Stimulated activated naive CD8-positive, alpha-beta T cell treated with anti-CD3 and anti-CD28 coated beads, Interleukin-15, Interleukin-2, amounts not matched to agents 100 ng/mL and 50 ng/mL, for 24 hours (primary cell): ENCODE measurements at regions not wholly inside any gene's neighbourhood (a gene's known extent, or its start where the extent isn't known, plus 50 kb on each side); places are given as distances from the start of the nearest gene placed in this dataset.

Experiments
- H3K27ac Mint-ChIP-seq: one replicate; pipeline ENCODE4 v1.8.0; 2021; ENCODE audit warnings: mild to moderate bottlenecking, mixed read lengths
- H3K27me3 Mint-ChIP-seq: one replicate; pipeline ENCODE4 v1.8.0; 2021; ENCODE audit warnings: mixed read lengths
- H3K36me3 Mint-ChIP-seq: one replicate; pipeline ENCODE4 v1.8.0; 2021; ENCODE audit warnings: low read depth, mixed read lengths
- H3K4me1 Mint-ChIP-seq: one replicate; pipeline ENCODE4 v1.8.0; 2021; ENCODE audit warnings: low read depth, mixed read lengths
- H3K4me3 Mint-ChIP-seq: one replicate; pipeline ENCODE4 v1.8.0; 2021; ENCODE audit warnings: mild to moderate bottlenecking, mixed read lengths
- H3K9me3 Mint-ChIP-seq: one replicate; pipeline ENCODE4 v1.8.0; 2021; ENCODE audit warnings: mixed read lengths

- H3K27me3 Mint-ChIP-seq = no peaks in the 10 kb centered on the region
- no peaks in the 10 kb centered on the region for H3K9me3 Mint-ChIP-seq
- H3K4me3 Mint-ChIP-seq = no peak overlapping the region
- no peaks in the 10 kb centered on the region for H3K4me1 Mint-ChIP-seq
- H3K27ac Mint-ChIP-seq = no peak overlapping the region
- H3K36me3 Mint-ChIP-seq = no peaks in the 10 kb centered on the region
Measured at GRCh38 chr4:129623233-129623875, 527.4 kb downstream of the C4orf33 start.

GRCh38 chr4:129641179-129641578, 545.2 kb downstream of the C4orf33 start:
- H3K9me3 Mint-ChIP-seq = no peaks in the 10 kb centered on the region
- H3K27me3 Mint-ChIP-seq = no peaks in the 10 kb centered on the region
- H3K4me3 Mint-ChIP-seq = no peak overlapping the region
- H3K27ac Mint-ChIP-seq = no peak overlapping the region
- H3K4me1 Mint-ChIP-seq = no peaks in the 10 kb centered on the region
- no peaks in the 10 kb centered on the region for H3K36me3 Mint-ChIP-seq

GRCh38 chr4:129645461-129645860, 549.5 kb downstream of the C4orf33 start:
- no peak overlapping the region for H3K27ac Mint-ChIP-seq
- no peaks in the 10 kb centered on the region for H3K27me3 Mint-ChIP-seq
- no peaks in the 10 kb centered on the region for H3K36me3 Mint-ChIP-seq
- H3K4me3 Mint-ChIP-seq = no peak overlapping the region
- H3K9me3 Mint-ChIP-seq = no peaks in the 10 kb centered on the region
- no peaks in the 10 kb centered on the region for H3K4me1 Mint-ChIP-seq

- H3K4me3 Mint-ChIP-seq = no peak overlapping the region
- no peaks in the 10 kb centered on the region for H3K27me3 Mint-ChIP-seq
- no peaks in the 10 kb centered on the region for H3K9me3 Mint-ChIP-seq
- no peak overlapping the region for H3K27ac Mint-ChIP-seq
- no peaks in the 10 kb centered on the region for H3K36me3 Mint-ChIP-seq
- H3K4me1 Mint-ChIP-seq = no peaks in the 10 kb centered on the region
Measured at GRCh38 chr4:129668092-129668491, 572.1 kb downstream of the C4orf33 start.

DNA sequence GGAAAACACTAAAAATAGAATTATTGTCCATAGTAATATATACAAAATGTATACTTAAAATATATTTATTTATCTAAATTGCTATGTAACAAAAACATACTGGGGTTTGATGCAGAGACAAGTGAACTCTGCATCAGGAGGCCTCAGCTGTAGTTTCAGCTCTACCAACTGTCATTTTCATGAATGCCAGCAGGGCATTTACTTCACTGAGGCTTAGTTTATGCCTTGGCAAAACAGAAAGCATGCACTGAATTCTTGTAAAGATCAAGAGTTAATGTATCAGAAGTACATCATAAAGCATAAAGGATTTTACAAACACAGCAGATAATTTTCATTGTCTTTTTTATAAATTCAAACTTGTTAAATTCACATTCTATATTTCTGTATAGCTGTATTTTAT, 577.0 kb downstream of the C4orf33 start:
- Mint-ChIP-seq H3K9me3 (no peaks in the 10 kb centered on the region), H3K4me3 (no peak overlapping the region), H3K36me3 (no peaks in the 10 kb centered on the region), H3K4me1 (no peaks in the 10 kb centered on the region), H3K27ac (no peak overlapping the region), H3K27me3 (no peaks in the 10 kb centered on the region)

- Mint-ChIP-seq H3K27me3 (no peaks in the 10 kb centered on the region), H3K9me3 (no peaks in the 10 kb centered on the region), H3K27ac (no peak overlapping the region), H3K4me1 (no peaks in the 10 kb centered on the region), H3K4me3 (no peak overlapping the region), H3K36me3 (no peaks in the 10 kb centered on the region)
Measured at GRCh38 chr4:129675036-129675435, 579.1 kb downstream of the C4orf33 start.

DNA sequence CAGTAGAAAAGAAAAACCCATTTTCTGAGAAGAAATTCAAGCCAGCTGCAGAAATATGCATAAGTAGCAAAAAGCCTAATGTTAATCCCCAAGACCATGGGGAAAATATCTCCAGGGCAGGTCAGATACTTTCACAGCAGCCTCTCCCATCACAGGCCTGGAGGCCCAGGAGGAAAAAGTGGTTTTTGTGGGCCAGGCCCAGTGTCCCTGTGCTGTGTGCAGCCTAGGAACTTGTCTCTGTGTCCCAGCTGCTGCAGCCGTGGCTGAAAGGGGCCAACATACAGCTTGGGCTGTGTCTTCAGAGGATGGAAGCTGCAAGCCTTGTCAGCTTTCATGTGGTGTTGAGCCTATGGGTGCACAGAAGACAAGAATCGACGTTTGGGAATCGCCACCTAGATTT, 581.0 kb downstream of the C4orf33 start:
- no peak overlapping the region for H3K4me3 Mint-ChIP-seq
- no peaks in the 10 kb centered on the region for H3K27me3 Mint-ChIP-seq
- no peak overlapping the region for H3K27ac Mint-ChIP-seq
- H3K36me3 Mint-ChIP-seq = no peaks in the 10 kb centered on the region
- no peaks in the 10 kb centered on the region for H3K9me3 Mint-ChIP-seq
- H3K4me1 Mint-ChIP-seq = no peaks in the 10 kb centered on the region

DNA sequence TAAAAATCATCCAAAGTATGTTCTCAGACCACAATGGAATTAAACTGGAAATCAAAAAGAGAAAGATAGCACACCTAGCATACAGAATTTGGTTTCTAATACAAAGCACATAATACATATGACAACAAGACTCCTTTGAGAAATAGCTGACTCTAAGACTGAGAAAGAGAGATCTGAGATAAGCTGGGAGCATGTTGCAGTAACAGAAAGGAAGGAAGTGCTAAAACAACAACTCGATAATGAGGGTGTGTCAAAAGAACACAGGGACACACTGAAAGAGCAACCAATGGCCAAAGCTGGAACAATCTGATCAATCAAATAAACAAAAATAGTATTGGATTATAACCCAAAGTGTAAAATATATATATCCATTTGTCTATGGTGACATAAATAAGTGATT, 586.6 kb downstream of the C4orf33 start:
- H3K9me3 Mint-ChIP-seq = no peaks in the 10 kb centered on the region
- H3K36me3 Mint-ChIP-seq = no peaks in the 10 kb centered on the region
- H3K4me3 Mint-ChIP-seq = no peak overlapping the region
- H3K27ac Mint-ChIP-seq = no peak overlapping the region
- H3K4me1 Mint-ChIP-seq = no peaks in the 10 kb centered on the region
- no peaks in the 10 kb centered on the region for H3K27me3 Mint-ChIP-seq

- no peaks in the 10 kb centered on the region for H3K4me1 Mint-ChIP-seq
- H3K36me3 Mint-ChIP-seq = no peaks in the 10 kb centered on the region
- H3K4me3 Mint-ChIP-seq = no peak overlapping the region
- H3K9me3 Mint-ChIP-seq = no peaks in the 10 kb centered on the region
- H3K27ac Mint-ChIP-seq = no peak overlapping the region
- no peaks in the 10 kb centered on the region for H3K27me3 Mint-ChIP-seq
Measured at GRCh38 chr4:129707949-129708348, 612.0 kb downstream of the C4orf33 start.

DNA sequence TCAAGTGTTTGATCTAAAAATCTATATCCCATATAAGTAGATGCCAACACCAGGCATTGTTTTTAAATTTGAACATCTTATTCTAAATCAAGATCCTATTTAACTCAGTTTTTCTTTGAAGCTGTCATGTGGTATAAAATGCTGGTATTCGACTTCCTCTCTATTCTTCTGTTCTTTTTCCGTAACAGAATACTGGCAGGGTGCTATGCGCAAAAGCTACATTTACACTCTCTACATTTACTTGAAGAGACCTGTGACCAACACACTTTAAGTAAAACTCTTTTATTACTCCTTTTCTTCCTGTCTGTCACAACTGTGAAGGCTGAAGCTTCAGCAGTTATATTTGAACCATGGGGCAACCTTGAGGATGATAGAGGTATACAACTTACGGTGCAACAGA, 612.8 kb downstream of the C4orf33 start:
- H3K9me3 Mint-ChIP-seq = no peaks in the 10 kb centered on the region
- no peak overlapping the region for H3K4me3 Mint-ChIP-seq
- no peaks in the 10 kb centered on the region for H3K27me3 Mint-ChIP-seq
- H3K4me1 Mint-ChIP-seq = no peaks in the 10 kb centered on the region
- H3K36me3 Mint-ChIP-seq = no peaks in the 10 kb centered on the region
- no peak overlapping the region for H3K27ac Mint-ChIP-seq

DNA sequence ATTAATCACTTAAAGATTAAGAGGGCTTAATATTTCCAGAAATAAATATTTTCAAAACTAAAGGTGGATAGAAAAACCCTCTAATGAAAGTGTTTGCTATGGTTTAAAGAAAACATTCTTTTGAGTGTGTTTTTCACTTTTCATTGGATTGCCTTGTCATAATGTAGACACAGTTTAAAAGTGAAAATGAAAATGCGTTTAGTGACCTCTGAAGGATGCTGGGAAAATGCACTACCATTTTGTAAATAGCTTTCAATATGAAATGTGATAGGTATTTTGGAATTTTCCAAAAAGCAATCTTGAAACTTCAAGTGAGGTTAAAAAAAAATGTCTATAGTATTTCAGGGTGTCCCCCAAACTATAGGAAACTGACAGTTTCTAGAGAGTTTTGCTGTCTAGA, 642.2 kb downstream of the C4orf33 start:
- H3K36me3 Mint-ChIP-seq = no peaks in the 10 kb centered on the region
- no peak overlapping the region for H3K27ac Mint-ChIP-seq
- H3K9me3 Mint-ChIP-seq = no peaks in the 10 kb centered on the region
- no peaks in the 10 kb centered on the region for H3K27me3 Mint-ChIP-seq
- no peak overlapping the region for H3K4me3 Mint-ChIP-seq
- no peaks in the 10 kb centered on the region for H3K4me1 Mint-ChIP-seq

- Mint-ChIP-seq H3K36me3 (no peaks in the 10 kb centered on the region), H3K9me3 (no peaks in the 10 kb centered on the region), H3K27ac (no peak overlapping the region)
Measured at GRCh38 chr4:129747756-129748155, 651.8 kb downstream of the C4orf33 start.

GRCh38 chr4:129748991-129749390, 653.0 kb downstream of the C4orf33 start:
- Mint-ChIP-seq H3K36me3 (no peaks in the 10 kb centered on the region), H3K9me3 (no peaks in the 10 kb centered on the region), H3K4me3 (no peak overlapping the region), H3K27me3 (no peaks in the 10 kb centered on the region), H3K27ac (no peak overlapping the region), H3K4me1 (no peaks in the 10 kb centered on the region)

More at GRCh38 chr4:129747756-129748155, 651.8 kb downstream of the C4orf33 start:
- Mint-ChIP-seq H3K27me3 (no peaks in the 10 kb centered on the region), H3K4me3 (no peak overlapping the region), H3K4me1 (no peaks in the 10 kb centered on the region)

GRCh38 chr4:129751646-129752045, 655.7 kb downstream of the C4orf33 start:
- H3K4me1 Mint-ChIP-seq = no peaks in the 10 kb centered on the region
- no peaks in the 10 kb centered on the region for H3K9me3 Mint-ChIP-seq
- H3K27ac Mint-ChIP-seq = no peak overlapping the region
- H3K36me3 Mint-ChIP-seq = no peaks in the 10 kb centered on the region
- no peak overlapping the region for H3K4me3 Mint-ChIP-seq
- H3K27me3 Mint-ChIP-seq = no peaks in the 10 kb centered on the region

DNA sequence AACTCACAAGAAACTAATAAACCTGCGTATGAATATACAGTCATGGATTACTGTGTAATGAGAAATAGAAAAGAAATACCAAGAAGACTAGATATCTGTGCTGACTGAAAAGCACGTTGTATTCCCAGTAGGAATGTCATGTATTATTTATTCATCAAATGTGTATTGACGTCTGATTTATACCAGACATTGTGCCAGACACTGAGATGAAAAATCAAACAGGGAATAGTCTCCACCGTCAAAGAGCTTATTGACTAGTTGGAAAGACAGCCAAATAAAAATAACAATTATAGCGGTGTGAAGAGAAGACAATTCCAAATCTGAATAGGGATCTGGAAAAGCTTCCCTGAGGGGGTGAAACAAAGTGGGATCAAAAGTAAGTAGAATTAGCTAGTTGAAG, 687.6 kb downstream of the C4orf33 start:
- H3K36me3 Mint-ChIP-seq = no peaks in the 10 kb centered on the region
- H3K27ac Mint-ChIP-seq = no peak overlapping the region
- no peaks in the 10 kb centered on the region for H3K9me3 Mint-ChIP-seq
- H3K4me1 Mint-ChIP-seq = no peaks in the 10 kb centered on the region
- H3K4me3 Mint-ChIP-seq = no peak overlapping the region
- no peaks in the 10 kb centered on the region for H3K27me3 Mint-ChIP-seq

DNA sequence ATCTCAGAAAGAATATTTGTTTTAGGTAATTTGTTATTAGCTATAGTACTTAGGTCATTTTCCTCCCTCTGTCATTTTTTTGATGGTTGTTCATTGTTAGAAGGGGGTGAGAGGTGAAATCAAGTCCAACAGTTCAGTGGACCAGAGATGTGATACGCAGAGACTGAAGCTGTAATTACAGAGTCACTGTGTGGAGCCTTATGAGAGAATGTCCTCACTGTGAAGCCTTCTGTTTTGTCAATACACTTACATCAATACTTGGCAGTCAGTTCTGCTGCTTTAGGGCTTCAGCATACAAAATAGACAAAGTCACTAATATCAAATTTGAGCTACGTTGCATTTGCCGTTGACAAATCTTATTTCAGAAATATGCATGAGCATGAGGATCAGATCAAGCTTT, 692.5 kb downstream of the C4orf33 start:
- no peaks in the 10 kb centered on the region for H3K9me3 Mint-ChIP-seq
- H3K27me3 Mint-ChIP-seq = no peaks in the 10 kb centered on the region
- H3K4me1 Mint-ChIP-seq = no peaks in the 10 kb centered on the region

More for the DNA sequence above, 692.5 kb downstream of the C4orf33 start:
- Mint-ChIP-seq H3K36me3 (no peaks in the 10 kb centered on the region), H3K4me3 (no peak overlapping the region), H3K27ac (no peak overlapping the region)
